ENCODE measurements at regions not wholly inside any gene's neighbourhood (a gene's known extent, or its start where the extent isn't known, plus 50 kb on each side); places are given as distances from the start of the nearest gene placed in this dataset.
A peak's percentile ranks its signal among the peaks of the same experiment; 100 is the strongest.

DNA sequence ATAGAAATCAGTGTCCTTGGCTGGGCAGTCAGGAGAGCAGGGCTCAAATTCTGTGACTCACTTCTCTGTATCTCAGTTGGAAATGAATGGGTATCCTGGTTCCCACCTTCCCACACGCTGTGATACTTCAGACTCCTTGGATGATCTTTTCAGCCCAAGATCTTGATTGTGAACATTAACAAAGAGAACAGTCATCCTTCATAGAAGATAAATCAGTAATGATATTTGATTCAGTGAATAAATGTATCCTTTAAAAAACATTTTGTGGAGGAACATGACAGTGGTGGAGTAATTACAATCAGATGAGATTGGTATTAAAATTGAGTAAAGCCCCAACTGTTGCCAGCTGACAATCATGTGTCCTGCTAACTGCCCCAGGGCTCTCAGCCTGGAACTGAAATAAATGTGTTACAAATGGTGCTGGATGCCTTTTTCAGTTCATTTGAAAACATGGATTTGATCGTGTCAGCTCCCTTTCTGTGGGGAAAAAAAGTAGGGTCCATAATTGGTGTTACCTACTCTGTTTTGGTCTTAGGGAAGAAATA, 72.9 kb upstream of the OR5AN1 start:
- POLR2A ChIA-PET: no interaction called here
- Histone ChIP-seq H3K36me3 (ENCODE audit: control insufficient read depth, insufficient read depth, low read length) (no peaks in the 10 kb centered on the region), H3K9me3 (ENCODE audit: control insufficient read depth, insufficient read depth, low read depth, low read length) (no peaks in the 10 kb centered on the region), H3K27me3 (ENCODE audit: control insufficient read depth, insufficient read depth, low read length) (peaks cover 3% of the 10 kb centered on the region; the same call in 1 of the 2 replicates), H3K4me1 (ENCODE audit: control insufficient read depth, insufficient read depth, low read length) (no peaks in the 10 kb centered on the region), H3K27ac (ENCODE audit: low read length) (no peak overlapping the region), H3K4me3 (ENCODE audit: low read depth in 2 of 2, low read length in 2 of 2) (no peak overlapping the region)
- intact Hi-C loops (cut with micrococcal nuclease; ENCODE audit: unreplicated experiment) (no loop called here), in situ Hi-C loops (cut with HindIII; ENCODE audit: low pct_unique_long_range_greater_than_20kb, low sequenced_read_pairs) (no loop called here)
- BruUV-seq (replicated peaks): no TSS peak
- TF ChIP-seq, protein P1, sequence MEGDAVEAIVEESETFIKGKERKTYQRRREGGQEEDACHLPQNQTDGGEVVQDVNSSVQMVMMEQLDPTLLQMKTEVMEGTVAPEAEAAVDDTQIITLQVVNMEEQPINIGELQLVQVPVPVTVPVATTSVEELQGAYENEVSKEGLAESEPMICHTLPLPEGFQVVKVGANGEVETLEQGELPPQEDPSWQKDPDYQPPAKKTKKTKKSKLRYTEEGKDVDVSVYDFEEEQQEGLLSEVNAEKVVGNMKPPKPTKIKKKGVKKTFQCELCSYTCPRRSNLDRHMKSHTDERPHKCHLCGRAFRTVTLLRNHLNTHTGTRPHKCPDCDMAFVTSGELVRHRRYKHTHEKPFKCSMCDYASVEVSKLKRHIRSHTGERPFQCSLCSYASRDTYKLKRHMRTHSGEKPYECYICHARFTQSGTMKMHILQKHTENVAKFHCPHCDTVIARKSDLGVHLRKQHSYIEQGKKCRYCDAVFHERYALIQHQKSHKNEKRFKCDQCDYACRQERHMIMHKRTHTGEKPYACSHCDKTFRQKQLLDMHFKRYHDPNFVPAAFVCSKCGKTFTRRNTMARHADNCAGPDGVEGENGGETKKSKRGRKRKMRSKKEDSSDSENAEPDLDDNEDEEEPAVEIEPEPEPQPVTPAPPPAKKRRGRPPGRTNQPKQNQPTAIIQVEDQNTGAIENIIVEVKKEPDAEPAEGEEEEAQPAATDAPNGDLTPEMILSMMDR (IDR thresholded peaks at IDR 0.05): no peak
- TF ChIP-seq SIN3A (IDR thresholded peaks at IDR 0.05; ENCODE audit: borderline replicate concordance, insufficient read depth, low read depth, low read length) (no peak), TCF7L2 (IDR thresholded peaks at IDR 0.05; ENCODE audit: low read depth, low read length) (no peak), POLR2AphosphoS5 (IDR thresholded peaks at IDR 0.05; ENCODE audit: low read depth, low read length) (no peak)
- TF ChIP-seq, protein P2, sequence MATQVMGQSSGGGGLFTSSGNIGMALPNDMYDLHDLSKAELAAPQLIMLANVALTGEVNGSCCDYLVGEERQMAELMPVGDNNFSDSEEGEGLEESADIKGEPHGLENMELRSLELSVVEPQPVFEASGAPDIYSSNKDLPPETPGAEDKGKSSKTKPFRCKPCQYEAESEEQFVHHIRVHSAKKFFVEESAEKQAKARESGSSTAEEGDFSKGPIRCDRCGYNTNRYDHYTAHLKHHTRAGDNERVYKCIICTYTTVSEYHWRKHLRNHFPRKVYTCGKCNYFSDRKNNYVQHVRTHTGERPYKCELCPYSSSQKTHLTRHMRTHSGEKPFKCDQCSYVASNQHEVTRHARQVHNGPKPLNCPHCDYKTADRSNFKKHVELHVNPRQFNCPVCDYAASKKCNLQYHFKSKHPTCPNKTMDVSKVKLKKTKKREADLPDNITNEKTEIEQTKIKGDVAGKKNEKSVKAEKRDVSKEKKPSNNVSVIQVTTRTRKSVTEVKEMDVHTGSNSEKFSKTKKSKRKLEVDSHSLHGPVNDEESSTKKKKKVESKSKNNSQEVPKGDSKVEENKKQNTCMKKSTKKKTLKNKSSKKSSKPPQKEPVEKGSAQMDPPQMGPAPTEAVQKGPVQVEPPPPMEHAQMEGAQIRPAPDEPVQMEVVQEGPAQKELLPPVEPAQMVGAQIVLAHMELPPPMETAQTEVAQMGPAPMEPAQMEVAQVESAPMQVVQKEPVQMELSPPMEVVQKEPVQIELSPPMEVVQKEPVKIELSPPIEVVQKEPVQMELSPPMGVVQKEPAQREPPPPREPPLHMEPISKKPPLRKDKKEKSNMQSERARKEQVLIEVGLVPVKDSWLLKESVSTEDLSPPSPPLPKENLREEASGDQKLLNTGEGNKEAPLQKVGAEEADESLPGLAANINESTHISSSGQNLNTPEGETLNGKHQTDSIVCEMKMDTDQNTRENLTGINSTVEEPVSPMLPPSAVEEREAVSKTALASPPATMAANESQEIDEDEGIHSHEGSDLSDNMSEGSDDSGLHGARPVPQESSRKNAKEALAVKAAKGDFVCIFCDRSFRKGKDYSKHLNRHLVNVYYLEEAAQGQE (IDR thresholded peaks at IDR 0.05; ENCODE audit: insufficient read depth in 1 of 2, low read depth in 2 of 2, low read length in 1 of 2): no peak
- ATAC-seq (no peak), DNase-seq (ENCODE audit: low read depth, low spot score) (no peak)
- CTCF ChIA-PET: no interaction called here

DNA sequence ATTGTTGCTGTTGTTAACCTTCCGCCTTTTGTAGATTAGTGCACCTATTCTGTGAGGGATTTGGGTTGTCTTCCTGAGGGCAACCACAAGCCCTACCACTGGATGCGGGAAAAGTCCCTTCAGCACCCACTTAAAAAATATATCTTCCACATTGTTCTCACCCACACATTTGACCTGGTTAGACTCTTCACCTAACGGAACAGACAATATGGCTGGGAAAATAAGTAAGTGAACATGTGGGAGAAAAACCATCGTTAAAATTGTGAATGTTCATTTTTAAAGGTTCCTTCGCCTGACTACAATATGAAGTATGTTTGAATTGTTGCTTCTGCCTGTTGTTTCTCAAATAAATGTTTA, 72.0 kb upstream of the MPEG1 start:
- H3K4me1 ChIP-seq (ENCODE audit: control insufficient read depth, insufficient read depth, low read length): no peaks in the 10 kb centered on the region
- no TSS peak for BruUV-seq (replicated peaks)
- no peak for ATAC-seq
- H3K4me3 ChIP-seq (ENCODE audit: low read depth in 2 of 2, low read length in 2 of 2): no peak overlapping the region
- ChIA-PET POLR2A (no interaction called here), CTCF (no interaction called here)
- no peaks in the 10 kb centered on the region for H3K36me3 ChIP-seq (ENCODE audit: control insufficient read depth, insufficient read depth, low read length)
- no peak for DNase-seq (ENCODE audit: low read depth, low spot score)
- H3K27me3 ChIP-seq (ENCODE audit: control insufficient read depth, insufficient read depth, low read length): peaks cover 3% of the 10 kb centered on the region; the same call in 1 of the 2 replicates
- intact Hi-C loops (cut with micrococcal nuclease; ENCODE audit: unreplicated experiment): loop anchor here (1.0 kb wide), 1 partner anchor 114 kb away; no protein-coding TSS in a partner anchor
- TF ChIP-seq, protein P1 (IDR thresholded peaks at IDR 0.05): peak; percentile 60
- no peak for TF ChIP-seq TCF7L2 (IDR thresholded peaks at IDR 0.05; ENCODE audit: low read depth, low read length)
- no peak overlapping the region for H3K27ac ChIP-seq (ENCODE audit: low read length)
- in situ Hi-C loops (cut with HindIII; ENCODE audit: low pct_unique_long_range_greater_than_20kb, low sequenced_read_pairs): no loop called here
- no peaks in the 10 kb centered on the region for H3K9me3 ChIP-seq (ENCODE audit: control insufficient read depth, insufficient read depth, low read depth, low read length)
